CD8-positive, alpha-beta memory T cell (primary cell): ENCODE measurements at regions not wholly inside any gene's neighbourhood (a gene's known extent, or its start where the extent isn't known, plus 50 kb on each side); places are given as distances from the start of the nearest gene placed in this dataset.

Experiments used
- CTCF ChIA-PET: fragments of 350-600 bp; sonication (Branson Sonifier 250); formaldehyde crosslinking; loops from one replicate; lab custom pipeline; 2021; ENCODE audit warnings: antibody characterized with exemption; lab: Charles Lee
- POLR2A ChIA-PET: fragments of 350-600 bp; sonication (Branson Sonifier 250); formaldehyde crosslinking; loops from one replicate; lab custom pipeline; 2021; ENCODE audit warnings: antibody characterized with exemption; lab: Charles Lee
- DNase-seq, 5 donors: peaks; one replicate each; pipeline versions ENCODE4 v3.0.0 to v3.0.0-alpha.2; 2020 to 2022; ENCODE audit warnings: mixed read lengths in 1 of 5
- H3K27ac ChIP-seq: one replicate; pipeline ENCODE4 v1.7.0; 2013; ENCODE audit warnings: low read depth, mild to moderate bottlenecking, low read length, moderate library complexity
- H3K27me3 ChIP-seq: 2 replicates; pipeline ENCODE4 v1.7.0; 2013; ENCODE audit warnings: low read length, mild to moderate bottlenecking; ENCODE audit not compliant: insufficient read depth, poor library complexity, severe bottlenecking
- H3K36me3 ChIP-seq: 2 replicates; pipeline ENCODE4 v1.7.0; 2013; ENCODE audit warnings: mild to moderate bottlenecking, low read length, moderate library complexity; ENCODE audit not compliant: insufficient read depth
- H3K4me1 ChIP-seq: 2 replicates; pipeline ENCODE4 v1.7.0; 2013; ENCODE audit warnings: mild to moderate bottlenecking, low read length, moderate library complexity; ENCODE audit not compliant: insufficient read depth
- H3K4me3 ChIP-seq: 2 replicates; pipeline ENCODE4 v1.7.0; 2013; ENCODE audit warnings: mild to moderate bottlenecking, low read length
- H3K9me3 ChIP-seq: 2 replicates; pipeline ENCODE4 v1.7.0; 2013; ENCODE audit warnings: mild to moderate bottlenecking, low read length
- H3K27ac Mint-ChIP-seq, 8 donors: one replicate each; pipeline ENCODE4 v1.8.0; 2020 to 2021; ENCODE audit warnings: mixed read lengths in 8 of 8, mild to moderate bottlenecking in 6 of 8, inconsistent platforms in 3 of 8, moderate library complexity in 3 of 8
- H3K27me3 Mint-ChIP-seq, 2 donors: one replicate each; pipeline ENCODE4 v1.8.0; 2020 to 2021; ENCODE audit warnings: mixed read lengths in 2 of 2, mild to moderate bottlenecking in 1 of 2, moderate library complexity in 1 of 2
- H3K36me3 Mint-ChIP-seq, 3 donors: one replicate each; pipeline ENCODE4 v1.8.0; 2020 to 2021; ENCODE audit warnings: mixed read lengths in 3 of 3, inconsistent platforms in 1 of 3, mild to moderate bottlenecking in 1 of 3
- H3K4me1 Mint-ChIP-seq, 3 donors: one replicate each; pipeline ENCODE4 v1.8.0; 2020 to 2021; ENCODE audit warnings: mixed read lengths in 3 of 3, inconsistent platforms in 1 of 3, mild to moderate bottlenecking in 1 of 3
- H3K4me3 Mint-ChIP-seq, 7 donors: one replicate each; pipeline ENCODE4 v1.8.0; 2020 to 2021; ENCODE audit warnings: mixed read lengths in 7 of 7, mild to moderate bottlenecking in 6 of 7, moderate library complexity in 4 of 7, inconsistent platforms in 2 of 7
- H3K9me3 Mint-ChIP-seq, 5 donors: one replicate each; pipeline ENCODE4 v1.8.0; 2020 to 2022; ENCODE audit warnings: mixed read lengths in 5 of 5, mild to moderate bottlenecking in 3 of 5, moderate library complexity in 2 of 5, inconsistent platforms in 1 of 5

DNA sequence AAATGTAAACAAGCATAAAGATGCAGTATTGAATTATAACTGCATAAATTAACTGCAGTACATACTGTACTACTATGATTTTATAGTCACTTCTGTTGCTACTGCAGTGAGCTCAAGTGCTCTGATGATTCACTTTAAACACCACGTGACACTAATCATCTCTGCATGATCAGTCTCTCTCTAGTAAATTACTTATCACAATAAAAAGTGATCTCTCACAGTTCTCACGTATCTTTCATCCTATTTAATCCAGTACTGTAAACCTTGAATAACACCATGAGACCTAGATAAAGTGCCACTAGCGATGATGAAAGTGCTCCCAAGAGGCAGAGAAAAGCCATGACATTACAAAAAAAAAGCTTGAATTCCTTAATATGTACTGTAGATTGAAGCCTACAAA, 1242.0 kb downstream of the AMY1C start:
- H3K4me1 ChIP-seq: no peaks in the 10 kb centered on the region
- Mint-ChIP-seq H3K4me1 (no peaks in the 10 kb centered on the region), H3K4me3 (no peak overlapping the region), H3K27me3 (no peaks in the 10 kb centered on the region), H3K36me3 (no peaks in the 10 kb centered on the region), H3K9me3 (peaks cover 5 to 36% (median 10%) of the 10 kb centered on the region in 5 donors), H3K27ac (no peak overlapping the region)
- no peak overlapping the region for H3K27ac ChIP-seq
- ChIA-PET CTCF (interaction anchor here (1.3 kb wide), 1 partner anchor 9 kb away, joined by 3 read pairs; no protein-coding TSS in a partner anchor), POLR2A (no interaction called here)
- no peaks in the 10 kb centered on the region for H3K36me3 ChIP-seq
- no peaks in the 10 kb centered on the region for H3K27me3 ChIP-seq
- H3K9me3 ChIP-seq: peaks cover 2% of the 10 kb centered on the region
- H3K4me3 ChIP-seq: no peak overlapping the region
- DNase-seq: no peak

DNA sequence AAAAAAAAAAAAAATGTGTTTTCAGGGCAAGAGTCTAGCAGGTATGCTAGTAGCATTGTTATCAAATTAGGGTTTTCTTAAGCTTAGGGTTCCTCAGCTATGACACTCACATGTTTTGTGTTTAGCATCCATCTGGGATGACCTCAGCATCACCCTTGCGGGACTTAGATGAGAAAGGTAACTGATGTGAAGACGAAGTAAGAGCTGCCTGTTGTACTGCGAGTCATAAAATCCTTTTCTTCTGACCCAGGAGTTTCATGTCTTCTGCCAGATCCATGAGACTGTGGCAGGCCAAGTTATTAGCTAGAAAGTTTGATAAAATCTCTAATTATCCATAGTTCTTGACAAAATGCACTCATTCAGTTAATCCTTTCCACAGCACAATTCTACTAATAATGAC, 1251.1 kb downstream of the AMY1C start:
- Mint-ChIP-seq H3K4me1 (no peaks in the 10 kb centered on the region), H3K4me3 (no peak overlapping the region), H3K36me3 (no peaks in the 10 kb centered on the region), H3K27ac (no peak overlapping the region), H3K27me3 (no peaks in the 10 kb centered on the region), H3K9me3 (peaks cover 1 to 11% (median 6%) of the 10 kb centered on the region in 5 donors)
- H3K27ac ChIP-seq: no peak overlapping the region
- H3K36me3 ChIP-seq: no peaks in the 10 kb centered on the region
- H3K27me3 ChIP-seq: no peaks in the 10 kb centered on the region
- POLR2A ChIA-PET: no interaction called here
- H3K4me1 ChIP-seq: no peaks in the 10 kb centered on the region
- CTCF ChIA-PET: interaction anchor here (1.1 kb wide), 1 partner anchor 9 kb away, joined by 3 read pairs; no protein-coding TSS in a partner anchor
- no peaks in the 10 kb centered on the region for H3K9me3 ChIP-seq
- DNase-seq: no peak
- no peak overlapping the region for H3K4me3 ChIP-seq

DNA sequence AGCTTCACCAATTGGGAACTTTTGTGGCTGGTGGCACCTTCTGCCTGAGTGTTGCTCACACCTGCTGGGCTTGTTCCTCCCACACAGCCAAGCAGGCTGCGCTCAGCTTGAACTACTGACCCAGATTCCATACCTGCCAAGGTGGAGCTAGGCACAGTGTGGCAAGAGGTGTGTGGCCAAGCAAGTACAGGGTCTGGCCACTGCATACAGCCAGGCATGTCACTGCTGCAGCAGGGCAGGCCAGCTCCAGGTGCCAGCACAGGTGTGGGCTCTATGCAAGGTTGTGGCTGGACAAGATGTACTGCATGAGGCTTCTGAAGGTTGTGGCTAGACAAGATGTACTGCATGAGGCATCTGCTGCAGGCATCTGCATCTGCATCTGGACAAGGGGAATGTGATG, 1254.8 kb downstream of the AMY1C start:
- DNase-seq: peak in 1 of 5 donors; percentile 26
- no peaks in the 10 kb centered on the region for H3K4me1 ChIP-seq
- no peaks in the 10 kb centered on the region for H3K36me3 ChIP-seq
- H3K27me3 Mint-ChIP-seq: no peaks in the 10 kb centered on the region
- no peaks in the 10 kb centered on the region for H3K9me3 ChIP-seq
- POLR2A ChIA-PET: no interaction called here
- H3K4me3 ChIP-seq: no peak overlapping the region
- no peak overlapping the region for H3K27ac ChIP-seq
- CTCF ChIA-PET: no interaction called here
- no peaks in the 10 kb centered on the region for H3K4me1 Mint-ChIP-seq
- H3K9me3 Mint-ChIP-seq: peaks cover 1 to 17% (median 6%) of the 10 kb centered on the region in 5 donors
- no peaks in the 10 kb centered on the region for H3K36me3 Mint-ChIP-seq
- H3K4me3 Mint-ChIP-seq: no peak overlapping the region
- no peaks in the 10 kb centered on the region for H3K27me3 ChIP-seq
- H3K27ac Mint-ChIP-seq: no peak overlapping the region

DNA sequence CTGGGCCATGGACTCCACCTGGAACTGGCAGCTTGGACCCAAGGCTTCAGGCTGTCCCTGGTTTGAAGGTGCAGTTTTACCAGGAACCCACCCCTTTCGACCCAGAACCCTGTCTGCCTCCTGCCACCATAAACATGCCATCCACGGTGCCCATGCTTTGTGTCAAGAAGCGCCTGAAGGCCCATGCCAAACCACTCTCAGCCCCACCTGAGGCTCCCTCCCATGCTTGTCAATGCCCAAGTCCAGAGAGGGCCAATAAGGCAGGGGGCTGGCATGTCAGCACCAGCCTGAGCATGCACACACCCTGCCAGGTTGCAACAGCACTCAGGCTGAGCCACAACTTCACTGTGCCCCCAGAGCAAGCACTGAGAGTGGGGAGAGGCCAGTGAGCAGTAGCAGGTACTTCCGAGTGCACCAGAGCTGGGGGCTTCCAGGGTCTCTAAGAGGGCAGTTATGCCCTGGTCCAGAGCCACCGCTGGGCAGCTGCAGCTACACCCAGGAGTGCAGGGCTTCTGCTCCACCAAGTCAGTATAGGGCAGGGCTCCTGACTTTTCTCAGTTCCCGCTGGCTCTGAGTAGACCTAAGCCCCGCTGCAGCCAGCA, 1256.0 kb downstream of the AMY1C start:
- Histone ChIP-seq H3K4me3 (no peak overlapping the region), H3K27ac (no peak overlapping the region), H3K36me3 (no peaks in the 10 kb centered on the region), H3K27me3 (no peaks in the 10 kb centered on the region), H3K9me3 (no peaks in the 10 kb centered on the region), H3K4me1 (no peaks in the 10 kb centered on the region)
- Mint-ChIP-seq H3K9me3 (peaks cover 0 to 18% (median 3%) of the 10 kb centered on the region in 5 donors), H3K36me3 (no peaks in the 10 kb centered on the region), H3K4me3 (no peak overlapping the region), H3K27ac (no peak overlapping the region), H3K4me1 (no peaks in the 10 kb centered on the region), H3K27me3 (no peaks in the 10 kb centered on the region)
- POLR2A ChIA-PET: no interaction called here
- peak in 1 of 5 donors; percentile 26 for DNase-seq
- CTCF ChIA-PET: no interaction called here

DNA sequence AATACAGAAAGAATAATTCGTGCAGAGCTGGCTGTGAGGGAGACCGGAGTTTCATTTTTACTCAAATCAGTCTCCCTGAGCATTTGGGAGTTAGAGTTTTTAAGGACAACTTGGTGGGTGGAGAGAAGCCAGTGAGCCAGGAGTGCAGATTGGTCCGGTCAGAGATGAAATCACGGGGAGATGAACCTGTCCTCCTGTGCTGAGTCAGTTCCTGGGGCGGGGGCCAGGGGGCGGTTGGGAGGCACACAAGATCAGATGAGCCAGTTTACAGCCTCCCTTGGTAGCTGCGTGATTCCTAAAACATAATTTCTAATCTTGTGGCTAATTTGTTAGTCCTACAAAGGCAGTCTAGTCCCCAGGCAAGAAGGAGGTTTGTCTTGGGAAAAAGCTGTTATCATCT, 1267.9 kb downstream of the AMY1C start:
- Mint-ChIP-seq H3K36me3 (no peaks in the 10 kb centered on the region), H3K27ac (no peak overlapping the region), H3K27me3 (no peaks in the 10 kb centered on the region), H3K4me1 (no peaks in the 10 kb centered on the region), H3K4me3 (no peak overlapping the region), H3K9me3 (peaks cover 4 to 44% (median 15%) of the 10 kb centered on the region in 5 donors)
- Histone ChIP-seq H3K27ac (no peak overlapping the region), H3K36me3 (no peaks in the 10 kb centered on the region), H3K4me3 (no peak overlapping the region), H3K27me3 (no peaks in the 10 kb centered on the region), H3K4me1 (no peaks in the 10 kb centered on the region), H3K9me3 (no peaks in the 10 kb centered on the region)
- no peak for DNase-seq
- CTCF ChIA-PET: no interaction called here
- POLR2A ChIA-PET: no interaction called here

DNA sequence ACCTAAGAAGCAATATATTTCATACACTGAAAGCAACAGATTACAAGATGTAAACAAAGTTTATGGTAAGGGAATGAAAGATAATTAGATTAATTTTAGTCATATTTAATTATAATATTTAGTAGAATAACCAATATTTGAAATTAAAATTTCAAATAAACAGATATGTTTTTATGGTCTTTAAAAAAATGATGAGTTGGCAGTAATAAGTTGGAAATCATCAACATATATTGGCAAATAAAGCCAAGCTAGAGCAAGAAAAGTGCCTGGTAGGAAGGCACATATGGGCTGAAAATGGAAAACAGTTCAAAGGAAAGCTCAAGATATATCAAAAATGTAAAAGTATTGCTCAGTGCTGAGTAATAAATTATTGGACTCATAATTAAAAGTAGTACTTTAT, 1274.0 kb downstream of the AMY1C start:
- no peaks in the 10 kb centered on the region for H3K27me3 Mint-ChIP-seq
- H3K27ac ChIP-seq: no peak overlapping the region
- H3K4me3 ChIP-seq: no peak overlapping the region
- no peaks in the 10 kb centered on the region for H3K36me3 Mint-ChIP-seq
- H3K36me3 ChIP-seq: no peaks in the 10 kb centered on the region
- H3K27me3 ChIP-seq: no peaks in the 10 kb centered on the region
- H3K4me3 Mint-ChIP-seq: no peak overlapping the region
- H3K9me3 ChIP-seq: no peaks in the 10 kb centered on the region
- peaks cover 10 to 34% (median 16%) of the 10 kb centered on the region in 5 donors for H3K9me3 Mint-ChIP-seq
- ChIA-PET CTCF (no interaction called here), POLR2A (no interaction called here)
- no peaks in the 10 kb centered on the region for H3K4me1 Mint-ChIP-seq
- no peaks in the 10 kb centered on the region for H3K4me1 ChIP-seq
- no peak overlapping the region for H3K27ac Mint-ChIP-seq
- DNase-seq: no peak

DNA sequence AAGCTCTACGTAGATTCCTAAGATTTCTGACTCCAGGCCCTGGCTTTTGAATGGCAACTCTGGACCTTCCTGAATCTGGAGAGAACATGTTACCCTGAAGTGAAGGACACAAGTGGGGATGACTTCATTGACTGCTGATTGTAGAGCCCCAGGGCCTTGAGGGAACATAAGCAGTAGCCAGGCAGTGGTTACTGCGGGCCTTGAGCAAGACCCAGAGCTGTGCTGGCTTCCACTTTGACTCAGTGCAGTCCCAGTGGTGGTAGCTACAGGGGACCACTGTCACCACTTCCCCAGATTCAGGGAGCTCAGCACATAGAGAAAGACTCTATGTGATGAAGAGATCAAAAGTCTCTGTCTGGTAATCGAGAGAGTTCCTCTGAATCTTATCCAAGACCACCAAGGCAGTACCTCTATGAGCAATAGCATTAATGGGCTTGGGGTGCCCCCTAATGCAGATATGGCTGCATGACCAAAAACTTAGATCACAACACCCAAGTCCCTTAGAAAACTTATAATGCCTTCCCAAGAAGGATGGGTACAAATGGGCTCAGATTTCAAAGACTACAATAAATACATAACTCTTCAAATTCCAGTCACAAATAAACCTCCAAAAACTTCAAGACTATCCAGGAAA, 1278.3 kb downstream of the AMY1C start:
- CTCF ChIA-PET: no interaction called here
- H3K36me3 Mint-ChIP-seq: no peaks in the 10 kb centered on the region
- H3K4me1 Mint-ChIP-seq: no peaks in the 10 kb centered on the region
- Histone ChIP-seq H3K9me3 (no peaks in the 10 kb centered on the region), H3K27me3 (no peaks in the 10 kb centered on the region), H3K36me3 (no peaks in the 10 kb centered on the region), H3K4me3 (no peak overlapping the region), H3K4me1 (no peaks in the 10 kb centered on the region), H3K27ac (no peak overlapping the region)
- no peak for DNase-seq
- H3K27ac Mint-ChIP-seq: no peak overlapping the region
- peaks cover 5 to 36% (median 17%) of the 10 kb centered on the region in 5 donors for H3K9me3 Mint-ChIP-seq
- no peaks in the 10 kb centered on the region for H3K27me3 Mint-ChIP-seq
- H3K4me3 Mint-ChIP-seq: no peak overlapping the region
- POLR2A ChIA-PET: no interaction called here

DNA sequence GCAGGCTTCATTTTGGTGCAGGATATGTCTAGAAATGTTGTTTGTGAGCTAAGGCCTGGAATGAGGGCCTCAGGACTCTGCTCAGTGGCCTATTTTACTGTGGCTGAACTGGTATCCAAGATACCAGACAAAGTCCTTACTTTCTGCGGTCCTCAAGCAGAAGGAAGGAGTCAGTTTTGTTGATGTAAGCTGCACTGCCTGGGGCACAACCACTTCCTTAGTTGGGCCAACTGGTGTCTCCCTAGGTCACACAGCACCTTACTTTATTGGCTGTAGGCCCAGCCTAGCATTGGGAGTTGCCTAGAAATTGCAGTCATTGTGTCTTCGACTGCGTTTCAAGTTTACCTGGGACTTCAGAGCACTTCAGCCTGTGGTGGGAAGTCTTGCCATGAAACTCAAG, 1322.7 kb downstream of the AMY1C start:
- no peak overlapping the region for H3K27ac Mint-ChIP-seq
- Histone ChIP-seq H3K9me3 (no peaks in the 10 kb centered on the region), H3K4me3 (no peak overlapping the region), H3K36me3 (no peaks in the 10 kb centered on the region), H3K27ac (no peak overlapping the region), H3K4me1 (no peaks in the 10 kb centered on the region), H3K27me3 (no peaks in the 10 kb centered on the region)
- H3K27me3 Mint-ChIP-seq: no peaks in the 10 kb centered on the region
- no peak overlapping the region for H3K4me3 Mint-ChIP-seq
- no peak for DNase-seq
- H3K9me3 Mint-ChIP-seq: peaks cover 7 to 49% (median 23%) of the 10 kb centered on the region in 5 donors
- CTCF ChIA-PET: no interaction called here
- POLR2A ChIA-PET: no interaction called here
- no peaks in the 10 kb centered on the region for H3K36me3 Mint-ChIP-seq
- no peaks in the 10 kb centered on the region for H3K4me1 Mint-ChIP-seq
